ENCODE measurements at regions not wholly inside any gene's neighbourhood (a gene's known extent, or its start where the extent isn't known, plus 50 kb on each side); places are given as distances from the start of the nearest gene placed in this dataset.

DNA sequence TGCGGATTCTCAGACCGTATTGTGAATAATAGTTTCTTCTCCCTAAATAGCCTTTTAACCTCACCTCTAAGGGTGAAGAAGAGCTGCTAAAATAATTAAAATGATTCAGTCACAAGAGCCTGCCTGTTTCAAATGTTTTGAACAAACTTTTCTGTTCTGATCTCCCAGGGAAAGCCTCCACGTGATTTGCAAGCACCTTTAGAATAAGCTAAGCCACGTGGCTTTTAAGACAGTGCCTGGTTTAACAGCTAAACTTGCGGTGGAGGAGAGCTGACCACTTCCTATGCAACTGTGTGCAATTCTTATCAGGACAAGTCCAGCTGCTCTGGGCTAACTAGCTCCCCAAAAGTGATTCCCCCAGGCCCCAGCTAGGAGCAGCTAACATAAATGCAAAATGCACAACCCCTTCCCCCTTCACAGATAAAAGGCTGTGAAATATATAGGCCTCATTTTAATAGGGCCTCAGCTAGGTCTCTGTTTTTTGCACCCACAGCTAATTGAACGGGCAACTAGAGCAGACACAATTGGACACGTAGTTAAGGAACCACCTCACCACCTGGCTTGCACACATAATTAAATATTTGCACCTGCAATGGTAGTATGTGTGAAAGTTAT lies 401.2 kb upstream of the NR2F2 start:
- TF ChIP-seq RAD21 (IDR thresholded peaks at IDR 0.05 in 1 of 2, conservative IDR thresholded peaks at IDR 0.05 in 1 of 2; ENCODE audit: low read depth in 2 of 2, low read length in 2 of 2) (no peak), EP300 (IDR thresholded peaks at IDR 0.05; ENCODE audit: borderline replicate concordance in 1 of 2, low read depth in 2 of 2, low read length in 2 of 2) (no peak), BCL11A (IDR thresholded peaks at IDR 0.05; ENCODE audit: low read depth in 2 of 2, low read length in 2 of 2) (no peak), EZH2 (IDR thresholded peaks at IDR 0.05; ENCODE audit: low read depth, low read length, severe bottlenecking) (no peak), POLR2A (IDR thresholded peaks at IDR 0.05; ENCODE audit: control extremely low read depth in 1 of 2, low read depth in 2 of 2, low read length in 2 of 2) (no peak), CTCF (IDR thresholded peaks at IDR 0.05; ENCODE audit: control extremely low read depth in 1 of 3, insufficient read depth in 1 of 3, low read depth in 1 of 3, low read length in 3 of 3) (no peak)
- TF ChIP-seq, protein P1, sequence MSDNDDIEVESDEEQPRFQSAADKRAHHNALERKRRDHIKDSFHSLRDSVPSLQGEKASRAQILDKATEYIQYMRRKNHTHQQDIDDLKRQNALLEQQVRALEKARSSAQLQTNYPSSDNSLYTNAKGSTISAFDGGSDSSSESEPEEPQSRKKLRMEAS (IDR thresholded peaks at IDR 0.05) = no peak

Data from H1 (cell line).